Endothelial cell (in vitro differentiated cells): ENCODE measurements at regions not wholly inside any gene's neighbourhood (a gene's known extent, or its start where the extent isn't known, plus 50 kb on each side); places are given as distances from the start of the nearest gene placed in this dataset.

ENCODE experiments used
- DNase-seq: peaks from one replicate; pipeline ENCODE4 v3.0.0; 2021; ENCODE audit warnings: low spot score
- H3K27ac Mint-ChIP-seq: one replicate; pipeline ENCODE4 v1.8.0; 2021; ENCODE audit warnings: mixed read lengths, inconsistent platforms; ENCODE audit not compliant: unreplicated experiment
- H3K27me3 Mint-ChIP-seq: one replicate; pipeline ENCODE4 v1.8.0; 2021; ENCODE audit warnings: mild to moderate bottlenecking, moderate library complexity, mixed read lengths, inconsistent platforms; ENCODE audit not compliant: unreplicated experiment
- H3K36me3 Mint-ChIP-seq: one replicate; pipeline ENCODE4 v1.8.0; 2021; ENCODE audit warnings: mild to moderate bottlenecking, low read depth, mixed read lengths, inconsistent platforms; ENCODE audit not compliant: unreplicated experiment
- H3K4me1 Mint-ChIP-seq: one replicate; pipeline ENCODE4 v1.8.0; 2021; ENCODE audit warnings: mild to moderate bottlenecking, mixed read lengths, inconsistent platforms; ENCODE audit not compliant: unreplicated experiment
- H3K4me3 Mint-ChIP-seq: one replicate; pipeline ENCODE4 v1.8.0; 2021; ENCODE audit warnings: mild to moderate bottlenecking, mixed read lengths, inconsistent platforms; ENCODE audit not compliant: unreplicated experiment
- H3K9me3 Mint-ChIP-seq: one replicate; pipeline ENCODE4 v1.8.0; 2021; ENCODE audit warnings: mixed read lengths, inconsistent platforms; ENCODE audit not compliant: unreplicated experiment
- TF ChIP-seq, protein P1 (sequence below): fragments of 200-600 bp; sonication (generic); IDR thresholded peaks from one replicate; pipeline ENCODE4 v1.5.0; 2021; ENCODE audit warnings: antibody characterized with exemption; ENCODE audit not compliant: unreplicated experiment

DNA sequence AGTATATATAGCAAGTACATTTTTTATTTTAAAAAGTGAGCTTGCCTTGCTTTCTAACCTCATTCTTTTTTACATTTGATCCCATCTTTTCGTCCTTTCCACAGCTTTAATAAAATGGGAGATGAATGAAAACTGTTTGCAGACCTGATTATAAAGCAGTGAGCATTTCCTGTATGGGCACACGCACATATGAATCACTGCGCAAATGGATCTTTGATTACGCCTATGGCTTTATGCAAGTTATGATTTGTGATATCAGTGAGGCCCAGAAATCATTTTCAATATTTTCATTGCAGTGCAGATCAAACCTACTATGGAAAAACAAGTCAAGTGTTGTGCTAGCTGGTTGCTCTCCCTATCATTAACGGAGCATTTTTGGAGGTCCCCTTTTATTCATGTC is 1073.0 kb downstream of the MAT2B start:
- Mint-ChIP-seq H3K9me3 (no peaks in the 10 kb centered on the region), H3K4me3 (no peak overlapping the region), H3K4me1 (peaks cover 3% of the 10 kb centered on the region), H3K36me3 (no peaks in the 10 kb centered on the region), H3K27me3 (no peaks in the 10 kb centered on the region), H3K27ac (no peak overlapping the region)
- DNase-seq = no peak
- TF ChIP-seq, protein P1, sequence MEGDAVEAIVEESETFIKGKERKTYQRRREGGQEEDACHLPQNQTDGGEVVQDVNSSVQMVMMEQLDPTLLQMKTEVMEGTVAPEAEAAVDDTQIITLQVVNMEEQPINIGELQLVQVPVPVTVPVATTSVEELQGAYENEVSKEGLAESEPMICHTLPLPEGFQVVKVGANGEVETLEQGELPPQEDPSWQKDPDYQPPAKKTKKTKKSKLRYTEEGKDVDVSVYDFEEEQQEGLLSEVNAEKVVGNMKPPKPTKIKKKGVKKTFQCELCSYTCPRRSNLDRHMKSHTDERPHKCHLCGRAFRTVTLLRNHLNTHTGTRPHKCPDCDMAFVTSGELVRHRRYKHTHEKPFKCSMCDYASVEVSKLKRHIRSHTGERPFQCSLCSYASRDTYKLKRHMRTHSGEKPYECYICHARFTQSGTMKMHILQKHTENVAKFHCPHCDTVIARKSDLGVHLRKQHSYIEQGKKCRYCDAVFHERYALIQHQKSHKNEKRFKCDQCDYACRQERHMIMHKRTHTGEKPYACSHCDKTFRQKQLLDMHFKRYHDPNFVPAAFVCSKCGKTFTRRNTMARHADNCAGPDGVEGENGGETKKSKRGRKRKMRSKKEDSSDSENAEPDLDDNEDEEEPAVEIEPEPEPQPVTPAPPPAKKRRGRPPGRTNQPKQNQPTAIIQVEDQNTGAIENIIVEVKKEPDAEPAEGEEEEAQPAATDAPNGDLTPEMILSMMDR = no peak

DNA sequence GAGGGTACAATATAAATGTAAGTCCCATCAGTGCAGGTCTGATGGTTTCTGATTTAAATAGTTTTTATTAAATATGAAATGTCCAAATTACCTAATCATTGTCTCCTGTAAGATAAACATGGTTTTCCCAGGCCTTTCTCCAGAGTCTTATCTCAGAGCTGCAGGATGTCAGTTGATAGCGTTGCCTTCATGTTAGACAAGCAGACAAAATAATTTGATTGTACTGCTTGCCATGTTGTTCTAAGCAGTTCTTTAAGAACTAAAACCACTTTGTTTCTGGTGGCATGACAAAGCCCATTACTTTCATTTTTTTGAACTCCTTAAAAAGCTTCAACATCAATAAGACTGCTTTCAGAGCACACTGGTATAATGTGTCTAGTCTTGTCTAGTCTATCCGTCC is 1073.5 kb downstream of the MAT2B start:
- Mint-ChIP-seq H3K4me1 (peaks cover 3% of the 10 kb centered on the region), H3K27ac (no peak overlapping the region), H3K36me3 (no peaks in the 10 kb centered on the region), H3K4me3 (no peak overlapping the region), H3K9me3 (no peaks in the 10 kb centered on the region), H3K27me3 (no peaks in the 10 kb centered on the region)
- TF ChIP-seq, protein P1 = no peak
- DNase-seq = no peak

DNA sequence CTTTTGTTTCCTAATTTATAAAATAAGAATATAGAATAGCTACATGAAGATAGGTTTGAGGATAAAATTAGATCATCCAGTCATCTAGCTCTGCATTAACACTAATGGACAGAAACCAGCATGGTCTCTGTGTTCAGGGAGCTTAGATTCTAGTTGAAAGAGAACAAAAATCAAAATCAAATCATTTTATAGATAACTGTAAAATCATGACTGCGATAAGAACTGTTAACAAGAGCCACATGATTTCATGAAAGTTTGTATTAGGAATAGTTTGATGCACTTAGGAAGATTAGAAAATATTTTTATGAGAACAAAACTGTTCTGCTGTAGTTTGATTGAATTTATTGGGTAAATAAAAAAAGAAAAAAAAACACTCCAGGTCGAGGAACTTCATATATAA is 1074.7 kb downstream of the MAT2B start:
- no peak overlapping the region for H3K27ac Mint-ChIP-seq
- TF ChIP-seq, protein P1 = no peak
- H3K36me3 Mint-ChIP-seq = no peaks in the 10 kb centered on the region
- peaks cover 3% of the 10 kb centered on the region for H3K4me1 Mint-ChIP-seq
- H3K4me3 Mint-ChIP-seq = no peak overlapping the region
- DNase-seq = no peak
- H3K27me3 Mint-ChIP-seq = no peaks in the 10 kb centered on the region
- no peaks in the 10 kb centered on the region for H3K9me3 Mint-ChIP-seq

DNA sequence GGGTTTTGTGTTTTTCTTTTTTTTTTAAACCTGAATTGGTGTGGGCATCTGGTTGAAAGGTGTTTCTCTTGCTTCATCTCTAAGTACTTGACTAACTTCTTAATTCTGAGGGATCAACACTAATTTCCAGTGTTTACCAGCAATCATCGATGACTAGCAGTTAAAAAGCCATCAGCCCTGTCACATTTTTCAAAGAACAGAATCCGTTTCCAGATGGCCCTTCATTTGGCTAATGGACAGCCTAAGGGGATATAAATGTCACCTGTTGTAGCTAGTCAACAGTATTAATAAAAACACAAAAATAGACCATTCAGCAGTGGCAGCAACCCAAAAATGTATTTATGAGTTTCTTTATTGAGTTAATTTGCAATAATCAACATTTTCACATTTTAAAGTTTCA is 1076.5 kb downstream of the MAT2B start:
- Mint-ChIP-seq H3K27me3 (no peaks in the 10 kb centered on the region), H3K9me3 (no peaks in the 10 kb centered on the region), H3K36me3 (no peaks in the 10 kb centered on the region), H3K4me3 (no peak overlapping the region), H3K27ac (no peak overlapping the region), H3K4me1 (no peaks in the 10 kb centered on the region)
- no peak for DNase-seq
- TF ChIP-seq, protein P1 = no peak

DNA sequence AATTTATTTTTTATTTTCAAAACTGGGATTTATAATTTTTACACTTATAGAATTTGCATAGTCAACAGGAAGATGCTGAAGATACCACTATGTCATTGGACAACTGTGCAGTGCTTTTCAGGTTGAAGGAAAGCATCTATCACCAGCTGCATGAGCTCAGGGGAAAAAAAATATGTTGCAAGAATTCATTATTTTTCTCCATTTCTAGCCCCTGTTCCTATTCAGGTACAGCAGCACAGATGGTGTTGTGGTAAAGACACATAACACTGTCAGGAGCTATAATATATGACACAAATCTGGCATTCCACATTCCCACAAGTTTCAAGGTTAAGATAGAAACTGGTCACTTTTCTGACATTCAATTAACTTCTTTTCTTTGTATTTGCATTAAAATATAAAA is 1088.6 kb downstream of the MAT2B start:
- no peaks in the 10 kb centered on the region for H3K9me3 Mint-ChIP-seq

More for the DNA sequence above, 1088.6 kb downstream of the MAT2B start:
- Mint-ChIP-seq H3K4me3 (no peak overlapping the region), H3K4me1 (no peaks in the 10 kb centered on the region), H3K36me3 (no peaks in the 10 kb centered on the region), H3K27ac (no peak overlapping the region), H3K27me3 (peaks cover 1% of the 10 kb centered on the region)
- TF ChIP-seq, protein P1 = no peak
- DNase-seq = no peak
